HG02759 (cell line): ENCODE measurements at regions not wholly inside any gene's neighbourhood (a gene's known extent, or its start where the extent isn't known, plus 50 kb on each side); places are given as distances from the start of the nearest gene placed in this dataset.

ENCODE experiments used
- ATAC-seq: cut with Tn5 transposase; IDR thresholded peaks from one replicate; pipeline ENCODE4 v1.9.1; 2021; ENCODE audit warnings: mild to moderate bottlenecking, moderate library complexity; ENCODE audit not compliant: unreplicated experiment

DNA sequence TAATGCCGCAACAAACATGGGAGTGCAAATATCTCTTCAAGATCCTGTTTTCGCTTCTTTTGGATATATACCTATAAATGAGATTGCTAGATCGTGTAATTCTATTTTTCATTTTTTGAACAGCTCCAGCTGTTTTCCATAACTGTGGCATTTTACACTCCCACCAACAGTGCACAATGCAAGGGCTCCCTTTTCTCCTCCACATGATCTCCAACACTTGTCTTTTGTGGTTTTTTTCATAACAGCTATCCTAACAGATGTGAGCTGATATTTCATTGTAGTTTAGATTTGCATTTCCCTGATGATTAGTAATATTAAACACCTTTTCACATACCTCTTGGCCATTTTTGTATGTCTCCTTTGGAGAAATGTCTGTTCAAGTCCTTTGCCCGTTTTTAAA lies 58.6 kb upstream of the TJP1 start:
- ATAC-seq, result no peak

DNA sequence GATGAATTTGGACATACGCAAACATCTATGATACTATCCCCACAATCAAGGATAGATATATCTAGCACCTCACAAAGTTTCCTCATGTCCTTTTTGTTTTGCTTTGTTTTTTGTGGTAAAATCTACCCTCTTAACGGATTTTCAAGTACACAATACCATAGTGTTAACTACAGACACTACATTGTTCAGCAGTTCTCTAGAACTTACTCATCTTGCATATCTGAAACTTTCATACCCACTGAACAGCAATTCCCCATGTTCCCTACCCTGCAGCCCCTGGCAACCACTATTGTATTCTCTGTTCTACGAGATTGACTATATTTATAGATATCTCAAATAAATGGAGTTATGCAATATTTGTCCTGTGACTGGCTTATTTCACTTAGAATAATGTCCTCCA lies 58.1 kb upstream of the TJP1 start:
- no peak for ATAC-seq

DNA sequence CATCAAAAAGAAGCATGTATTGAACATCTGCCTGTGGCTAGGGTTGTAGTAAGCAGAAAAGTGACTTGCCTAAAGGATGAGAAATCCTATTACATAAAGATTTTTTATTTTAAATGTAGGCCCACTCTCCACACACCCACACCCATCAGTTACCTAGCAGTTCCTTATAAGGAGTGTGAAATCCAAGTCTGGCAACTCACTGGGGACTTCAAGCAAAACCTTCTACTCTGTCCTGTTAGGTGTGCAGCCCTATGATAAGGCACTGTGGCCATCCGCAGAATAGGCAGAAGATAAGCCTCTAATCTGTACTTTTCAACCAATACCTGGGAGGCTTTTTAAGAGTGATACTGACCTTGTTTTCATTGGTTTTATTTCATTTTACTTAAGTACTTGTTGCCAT lies 52.7 kb upstream of the TJP1 start:
- ATAC-seq, result no peak

DNA sequence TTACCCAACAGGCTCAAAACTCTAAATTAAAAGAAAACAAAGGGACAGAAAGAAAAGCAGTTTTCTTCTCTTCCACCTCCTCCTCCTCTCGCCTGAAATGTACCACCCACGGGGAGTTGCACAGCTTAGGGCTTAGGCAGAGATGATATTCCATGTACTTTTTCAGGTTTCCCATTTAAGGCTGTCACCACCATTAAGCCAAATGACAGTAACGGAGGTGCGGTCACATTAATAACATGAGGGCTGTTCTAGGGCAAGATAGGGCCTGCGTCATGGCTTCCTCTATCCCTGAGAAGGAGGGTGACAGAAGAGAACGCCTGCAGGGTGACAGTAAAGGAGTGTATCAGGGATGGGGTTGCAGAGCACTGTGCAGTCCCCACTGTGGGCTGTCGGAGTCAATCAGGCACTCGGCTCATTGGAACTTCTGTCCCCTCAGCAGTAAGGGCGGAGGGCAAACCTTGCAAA lies 51.7 kb upstream of the TJP1 start:
- no peak for ATAC-seq

DNA sequence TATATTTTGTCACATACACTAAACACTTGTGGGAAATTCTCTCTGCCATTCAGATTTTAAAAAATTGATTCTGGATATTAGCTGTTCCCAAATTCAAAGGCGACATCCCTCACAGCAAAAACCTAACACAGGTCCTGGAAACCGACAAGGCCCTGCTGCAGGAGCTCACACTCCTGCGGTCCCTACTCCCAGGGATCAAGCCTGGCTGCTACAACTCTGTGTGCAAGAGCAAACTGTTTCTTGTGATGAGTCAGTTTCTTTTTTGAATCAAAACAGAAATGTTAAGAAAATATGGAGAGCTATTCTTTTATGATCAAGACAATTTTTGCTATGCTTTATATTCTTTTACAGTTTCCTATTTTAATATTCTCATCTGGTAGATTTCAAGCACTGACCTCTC lies 51.0 kb upstream of the TJP1 start:
- no peak for ATAC-seq

DNA sequence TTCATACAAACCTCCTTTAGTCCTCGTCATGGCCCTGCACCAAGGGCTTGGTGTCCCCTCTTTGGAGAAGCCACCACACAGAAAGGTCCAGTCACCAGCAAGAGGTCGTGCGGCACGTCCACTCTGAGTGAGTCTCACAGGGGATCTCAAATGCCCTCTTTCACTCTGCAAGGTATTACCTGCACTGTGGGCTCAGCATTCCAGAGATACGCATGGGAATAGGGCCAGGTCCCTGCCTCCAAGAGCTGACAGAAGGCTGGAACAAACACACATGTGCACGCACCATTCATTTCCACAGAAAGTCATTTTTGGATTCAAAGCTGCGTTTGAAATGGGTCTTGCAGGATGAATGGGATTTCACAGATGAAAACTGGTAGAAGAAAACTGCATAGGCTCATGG lies 50.4 kb upstream of the TJP1 start:
- ATAC-seq, result no peak
